Fibroblast of lung (primary cell): ENCODE measurements at regions not wholly inside any gene's neighbourhood (a gene's known extent, or its start where the extent isn't known, plus 50 kb on each side); places are given as distances from the start of the nearest gene placed in this dataset.

Experiments used
- EZH2 ChIP-seq: IDR thresholded peaks from 2 replicates; pipeline ENCODE4 v1.5.1; 2012; ENCODE audit warnings: low read length, control low read depth, mild to moderate bottlenecking; ENCODE audit errors: missing control alignments
- TF ChIP-seq, protein P1 (sequence below), 2 donors: IDR thresholded peaks in 1 of 2; conservative IDR thresholded peaks in 1 of 2; 1 replicate in 1 of 2; 2 replicates in 1 of 2; pipeline ENCODE4 v1.5.1; 2011 to 2012; ENCODE audit warnings: low read length in 2 of 2, control low read depth in 1 of 2, inconsistent platforms in 1 of 2, low read depth in 1 of 2, mild to moderate bottlenecking in 1 of 2

GRCh38 chr2:107697385-107697784, 129.3 kb upstream of the RGPD4 start:
- TF ChIP-seq, protein P1, sequence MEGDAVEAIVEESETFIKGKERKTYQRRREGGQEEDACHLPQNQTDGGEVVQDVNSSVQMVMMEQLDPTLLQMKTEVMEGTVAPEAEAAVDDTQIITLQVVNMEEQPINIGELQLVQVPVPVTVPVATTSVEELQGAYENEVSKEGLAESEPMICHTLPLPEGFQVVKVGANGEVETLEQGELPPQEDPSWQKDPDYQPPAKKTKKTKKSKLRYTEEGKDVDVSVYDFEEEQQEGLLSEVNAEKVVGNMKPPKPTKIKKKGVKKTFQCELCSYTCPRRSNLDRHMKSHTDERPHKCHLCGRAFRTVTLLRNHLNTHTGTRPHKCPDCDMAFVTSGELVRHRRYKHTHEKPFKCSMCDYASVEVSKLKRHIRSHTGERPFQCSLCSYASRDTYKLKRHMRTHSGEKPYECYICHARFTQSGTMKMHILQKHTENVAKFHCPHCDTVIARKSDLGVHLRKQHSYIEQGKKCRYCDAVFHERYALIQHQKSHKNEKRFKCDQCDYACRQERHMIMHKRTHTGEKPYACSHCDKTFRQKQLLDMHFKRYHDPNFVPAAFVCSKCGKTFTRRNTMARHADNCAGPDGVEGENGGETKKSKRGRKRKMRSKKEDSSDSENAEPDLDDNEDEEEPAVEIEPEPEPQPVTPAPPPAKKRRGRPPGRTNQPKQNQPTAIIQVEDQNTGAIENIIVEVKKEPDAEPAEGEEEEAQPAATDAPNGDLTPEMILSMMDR (conservative IDR thresholded peaks at IDR 0.05 in 1 of 2, IDR thresholded peaks at IDR 0.05 in 1 of 2; ENCODE audit: low read depth in 1 of 2, low read length in 2 of 2) = no peak
- no peak for TF ChIP-seq EZH2
